GM12891 (cell line): ENCODE measurements at regions not wholly inside any gene's neighbourhood (a gene's known extent, or its start where the extent isn't known, plus 50 kb on each side); places are given as distances from the start of the nearest gene placed in this dataset.

Source experiments
- PAX5 ChIP-seq: IDR thresholded peaks from 2 replicates; pipeline ENCODE4 v1.6.1; 2011; ENCODE audit warnings: low read length, moderate library complexity, mild to moderate bottlenecking; ENCODE audit not compliant: insufficient read depth, severe bottlenecking
- POLR2A ChIP-seq: IDR thresholded peaks from 2 replicates; pipeline ENCODE4 v1.6.1; 2011; ENCODE audit warnings: low read depth, low read length, control low read depth
- POLR2AphosphoS5 ChIP-seq: IDR thresholded peaks from 2 replicates; pipeline ENCODE4 v1.6.1; 2011; ENCODE audit warnings: low read depth, low read length, control low read depth
- POU2F2 ChIP-seq: IDR thresholded peaks from 2 replicates; pipeline ENCODE4 v1.6.1; 2011; ENCODE audit warnings: low read depth, mild to moderate bottlenecking, control low read depth, low read length, moderate library complexity
- SPI1 ChIP-seq: IDR thresholded peaks from 2 replicates; pipeline ENCODE4 v1.6.1; 2011; ENCODE audit warnings: low read depth, low read length, control low read depth
- TAF1 ChIP-seq: IDR thresholded peaks from 2 replicates; pipeline ENCODE4 v1.6.1; 2011; ENCODE audit warnings: low read depth, low read length, control low read depth

- no peak for TF ChIP-seq POLR2A
- no peak for TF ChIP-seq POLR2AphosphoS5
- TF ChIP-seq PAX5, result no peak
- no peak for TF ChIP-seq SPI1
- TF ChIP-seq TAF1, result no peak
- no peak for TF ChIP-seq POU2F2
Measured at GRCh38 chr4:122279670-122280069, 99.1 kb upstream of the ADAD1 start.
